IPS-NIHi7 (cell line): ENCODE measurements at regions not wholly inside any gene's neighbourhood (a gene's known extent, or its start where the extent isn't known, plus 50 kb on each side); places are given as distances from the start of the nearest gene placed in this dataset.

Experiments used
- DNase-seq: peaks from one replicate; pipeline ENCODE4 v3.0.0; 2012; ENCODE audit warnings: mixed read lengths; ENCODE audit errors: extremely low spot score

DNA sequence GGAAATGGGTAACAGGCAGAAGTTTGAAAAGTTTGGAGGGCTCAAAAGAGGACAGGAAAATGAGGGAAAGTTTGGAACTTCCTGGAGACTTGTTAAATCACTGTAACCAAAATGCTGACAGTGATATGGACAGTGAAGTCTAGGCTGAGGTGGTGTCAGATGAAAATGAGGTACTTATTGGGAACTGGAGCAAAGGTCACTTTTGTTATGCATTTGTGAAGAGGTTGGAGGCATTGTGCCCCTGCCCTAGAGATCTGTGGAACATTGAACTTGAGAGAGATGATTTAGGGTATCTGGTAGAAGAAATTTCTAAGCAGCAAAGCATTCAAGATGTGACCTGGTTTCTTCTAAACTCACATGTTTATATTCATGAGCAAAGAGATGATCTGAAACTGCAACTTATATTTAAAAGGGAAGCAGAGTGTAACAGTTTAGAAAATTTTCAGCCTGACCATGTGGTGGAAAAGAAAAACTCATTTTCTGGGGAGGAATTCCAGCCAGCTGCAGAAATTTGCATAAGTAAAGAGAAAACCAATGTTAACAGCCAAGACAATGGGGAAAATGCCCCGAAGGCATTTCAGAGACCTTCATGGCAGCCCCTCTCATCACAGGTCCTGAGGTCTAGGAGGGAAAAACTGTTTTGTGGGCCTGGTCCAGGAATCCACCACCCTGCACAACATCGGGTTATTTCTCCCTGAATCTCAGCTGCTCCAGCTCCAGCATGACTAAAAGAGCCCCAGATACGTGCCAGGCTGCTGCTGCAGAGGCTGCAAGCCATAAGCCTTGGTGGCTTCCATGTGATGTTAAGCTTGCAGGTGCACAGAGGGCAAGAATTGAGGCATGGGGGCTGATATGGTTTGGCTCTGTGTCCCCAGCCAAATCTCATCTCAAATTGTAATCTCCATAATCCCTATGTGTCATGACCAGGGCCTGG lies 632.5 kb upstream of the GNPDA2 start:
- DNase-seq: no peak

DNA sequence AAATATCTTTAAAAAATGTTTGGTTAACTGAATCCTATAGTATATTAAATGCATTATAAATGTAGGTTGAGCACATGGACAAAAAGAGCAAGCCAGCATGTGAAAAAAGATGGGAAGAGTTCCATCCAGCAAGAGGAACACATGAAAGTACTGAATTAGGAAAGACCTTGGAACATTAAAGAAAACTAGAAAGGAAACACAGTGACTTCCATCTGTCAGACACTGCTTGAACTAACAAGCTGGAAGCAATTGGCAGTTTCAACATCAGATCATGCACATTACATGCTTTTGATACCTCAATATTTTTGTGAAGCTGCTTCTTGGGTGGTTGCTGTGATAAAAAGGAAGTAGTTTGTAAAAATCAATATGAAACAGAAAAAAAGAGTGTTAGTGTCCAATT lies 626.8 kb upstream of the GNPDA2 start:
- DNase-seq: no peak

DNA sequence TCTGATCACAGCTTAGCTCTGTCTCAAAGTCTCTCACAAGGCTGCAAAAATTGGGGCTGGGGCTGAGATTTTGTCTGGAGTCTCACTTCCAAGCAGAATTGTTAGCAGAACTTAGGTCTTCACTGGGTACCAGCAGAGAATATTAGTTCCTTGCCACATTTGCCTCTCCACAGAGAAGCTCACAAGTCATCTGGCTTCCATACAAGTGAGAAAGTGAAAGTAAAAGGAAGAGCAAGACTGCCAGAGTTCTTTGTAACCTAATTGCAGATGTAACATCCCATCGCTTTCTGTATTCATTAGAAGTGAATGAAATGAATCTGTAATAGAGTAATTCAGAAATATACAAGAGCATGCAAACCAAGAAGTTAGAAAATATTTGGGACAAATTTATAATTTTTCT lies 624.1 kb upstream of the GNPDA2 start:
- DNase-seq: no peak

DNA sequence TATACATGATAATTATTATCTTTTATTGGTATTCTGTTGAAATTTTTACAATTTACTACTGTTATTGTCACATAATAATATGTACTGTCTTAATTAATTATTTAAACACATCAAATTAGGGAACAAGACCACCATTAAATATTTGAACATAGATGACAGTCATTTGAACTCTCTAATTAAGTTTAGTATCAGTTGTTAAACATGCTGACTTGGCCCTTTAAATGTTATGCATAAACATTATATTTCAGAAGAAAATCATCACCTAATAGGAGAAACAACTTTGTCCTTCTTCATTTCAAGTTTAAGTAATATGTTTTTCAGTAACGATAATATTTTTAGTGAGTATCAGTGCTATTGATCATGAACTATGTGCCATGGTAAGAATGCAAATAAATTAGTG lies 623.5 kb upstream of the GNPDA2 start:
- no peak for DNase-seq

DNA sequence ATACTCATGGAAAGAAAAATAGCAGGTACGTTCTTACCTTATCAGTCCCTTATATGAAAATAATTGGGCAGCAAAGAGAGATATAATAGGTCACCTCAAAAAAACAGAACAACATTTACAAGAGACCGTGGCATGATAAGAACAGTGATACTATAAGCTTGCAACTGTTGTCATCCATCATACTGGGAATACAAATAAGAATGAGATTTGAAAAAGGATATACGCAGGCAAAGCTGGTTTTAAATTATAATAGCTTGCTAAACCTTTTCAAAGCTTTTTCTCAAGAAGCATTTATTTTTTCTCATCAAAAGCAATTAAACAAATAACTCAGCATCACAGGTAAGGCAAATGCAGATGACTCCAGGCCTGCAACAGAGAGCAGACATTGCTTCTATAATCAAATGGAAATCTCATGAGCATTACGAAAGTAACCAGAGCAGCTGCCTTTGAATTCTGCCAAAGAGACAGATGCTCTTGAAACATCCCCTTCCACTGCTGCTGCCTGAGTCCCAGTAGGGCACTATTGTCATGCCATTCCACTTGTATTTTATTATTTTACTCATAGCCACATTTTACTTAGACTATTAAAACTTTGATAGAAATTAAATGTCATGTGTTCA lies 620.6 kb upstream of the GNPDA2 start:
- no peak for DNase-seq

DNA sequence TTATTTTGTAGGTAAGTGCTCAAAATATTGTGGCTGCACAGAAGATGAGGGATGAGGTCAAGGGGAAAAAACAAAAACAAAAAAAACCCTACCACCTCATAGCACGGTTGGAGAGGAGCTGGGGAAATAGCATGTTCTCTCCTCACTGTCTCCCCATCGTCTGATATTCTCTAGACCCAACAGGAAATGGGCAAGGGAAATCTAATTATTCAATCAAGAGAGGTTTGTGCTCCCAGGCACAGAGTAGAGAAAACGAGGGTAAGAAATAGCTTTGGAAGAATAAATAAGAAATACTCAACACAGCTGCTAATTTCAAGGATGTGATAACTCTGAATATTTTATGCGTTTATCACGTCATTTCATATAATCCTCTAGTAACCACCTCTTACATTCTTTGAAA lies 619.2 kb upstream of the GNPDA2 start:
- DNase-seq: no peak

DNA sequence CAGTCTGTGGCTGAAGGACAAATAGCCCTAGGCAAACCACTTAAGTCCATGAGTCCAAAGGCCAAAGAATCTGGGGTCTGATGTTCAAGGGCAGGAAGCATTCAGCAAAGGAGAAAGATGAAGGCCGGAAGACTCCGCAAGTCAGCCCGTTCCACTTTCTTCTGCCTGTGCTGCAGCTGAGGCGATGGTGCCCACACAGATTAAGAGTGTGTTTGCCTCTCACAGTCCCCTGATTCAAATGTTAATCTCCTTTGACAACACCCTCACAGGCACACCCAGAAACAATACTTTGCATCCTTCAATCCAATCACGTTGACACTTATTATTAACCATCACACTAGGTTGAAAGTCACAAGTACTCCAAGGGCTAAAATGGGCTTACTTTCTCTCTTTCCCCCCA lies 605.4 kb upstream of the GNPDA2 start:
- no peak for DNase-seq

DNA sequence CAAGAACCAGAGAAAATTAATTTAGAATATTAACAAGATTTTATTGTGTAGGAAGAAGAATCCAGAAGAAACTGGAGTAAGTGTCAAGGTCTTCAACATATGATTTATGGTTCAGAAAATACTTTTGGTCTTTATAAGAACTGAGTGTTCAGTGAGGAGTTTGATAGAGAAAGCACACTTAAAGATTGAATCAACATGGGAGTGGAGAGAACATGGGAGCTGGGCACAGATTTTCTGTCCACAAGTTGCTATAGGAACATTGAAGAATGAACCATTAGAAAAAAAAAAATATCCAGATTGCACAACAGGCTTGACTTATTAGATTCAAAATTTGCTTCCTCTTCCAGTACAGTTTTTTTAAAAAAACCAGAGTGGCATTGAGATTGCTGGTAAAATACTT lies 601.2 kb upstream of the GNPDA2 start:
- DNase-seq: no peak

DNA sequence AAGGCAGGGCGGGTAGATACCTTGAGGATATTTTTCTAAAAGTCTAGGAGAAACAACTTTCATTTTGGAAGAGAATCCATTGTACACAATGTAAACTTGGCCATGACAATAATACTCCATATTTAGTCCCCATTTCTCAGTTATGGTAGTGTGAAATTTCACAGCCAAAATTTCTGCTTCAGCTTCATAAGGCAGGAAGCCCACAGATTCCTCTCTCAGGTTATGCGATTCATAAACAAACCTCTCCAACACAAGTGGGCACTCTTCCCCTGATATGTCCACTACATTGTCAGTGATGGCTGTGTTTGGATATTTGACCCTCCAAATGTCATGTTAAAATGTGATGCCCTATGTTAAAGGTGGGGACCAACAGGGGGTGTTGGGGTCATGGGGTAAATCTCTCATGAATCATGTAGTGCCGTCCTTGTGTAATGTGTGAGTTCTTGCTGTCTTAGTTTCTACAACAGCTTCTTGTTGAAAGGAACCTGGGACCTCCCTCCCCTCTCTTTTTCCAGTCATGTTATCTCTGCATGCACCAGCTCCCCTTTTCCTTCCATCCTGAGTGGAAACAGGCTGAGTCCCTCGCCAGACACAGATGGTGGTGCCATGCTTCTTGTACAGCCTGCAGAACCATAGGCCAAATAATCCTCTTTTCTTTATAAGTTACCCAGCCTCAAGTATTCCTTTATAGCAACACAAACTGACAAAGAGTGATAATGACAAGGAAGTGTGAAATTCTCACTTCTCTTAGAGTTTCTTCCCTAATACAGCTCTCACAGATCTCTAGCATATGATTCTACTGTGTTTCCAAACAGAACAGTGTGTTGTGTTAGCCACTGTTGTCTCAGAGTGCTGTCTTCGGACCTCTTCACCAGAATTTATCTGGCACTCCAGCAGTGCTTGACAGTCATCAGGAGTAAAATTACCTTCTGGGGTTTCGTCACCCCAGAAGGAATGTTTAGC lies 598.4 kb upstream of the GNPDA2 start:
- DNase-seq: no peak

DNA sequence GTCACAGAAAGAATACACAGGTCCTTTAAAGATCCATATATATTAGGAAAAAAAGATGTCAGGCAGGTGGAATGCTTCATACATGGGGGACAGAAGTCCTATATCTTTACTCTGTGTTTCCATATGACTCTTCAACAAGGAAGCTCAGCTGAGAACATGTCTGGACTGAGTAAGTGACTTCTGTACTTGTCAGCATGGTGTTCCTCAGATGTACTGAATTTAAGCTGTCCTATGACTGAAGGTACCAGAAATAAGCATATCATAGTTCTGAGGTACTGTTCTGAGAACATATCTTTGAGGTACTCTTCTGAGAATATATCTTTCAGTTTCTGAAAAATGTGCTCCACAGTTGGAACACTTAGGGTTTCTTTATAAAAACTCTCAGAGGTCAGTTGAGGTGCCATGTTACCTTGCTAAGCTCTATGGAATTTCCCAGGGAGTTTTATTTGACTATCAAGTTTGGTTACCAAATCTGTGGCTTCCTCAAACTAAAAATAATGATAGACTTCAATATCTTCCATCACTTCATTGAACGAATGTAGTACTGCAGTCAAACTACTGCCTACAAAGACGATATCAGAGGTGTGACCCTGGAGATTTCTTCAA lies 597.2 kb upstream of the GNPDA2 start:
- DNase-seq: no peak

DNA sequence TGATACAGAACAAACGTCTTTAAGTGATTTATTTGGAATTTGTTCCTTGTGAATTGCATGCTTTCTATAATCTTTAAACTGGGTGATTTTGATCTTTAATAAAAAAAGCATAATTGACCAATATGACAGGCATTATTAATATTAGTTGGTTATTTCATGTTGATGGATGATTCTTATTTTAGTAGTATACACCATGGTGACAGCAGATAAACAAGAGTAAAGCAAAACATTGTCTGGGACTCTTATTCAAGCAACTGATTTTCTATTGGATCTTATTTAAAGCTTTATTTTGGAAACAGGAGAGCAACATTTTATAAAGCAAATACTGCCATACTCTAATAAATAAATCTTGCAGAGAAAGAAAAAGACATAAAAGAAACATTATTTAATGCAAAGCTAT lies 591.4 kb upstream of the GNPDA2 start:
- DNase-seq: no peak

DNA sequence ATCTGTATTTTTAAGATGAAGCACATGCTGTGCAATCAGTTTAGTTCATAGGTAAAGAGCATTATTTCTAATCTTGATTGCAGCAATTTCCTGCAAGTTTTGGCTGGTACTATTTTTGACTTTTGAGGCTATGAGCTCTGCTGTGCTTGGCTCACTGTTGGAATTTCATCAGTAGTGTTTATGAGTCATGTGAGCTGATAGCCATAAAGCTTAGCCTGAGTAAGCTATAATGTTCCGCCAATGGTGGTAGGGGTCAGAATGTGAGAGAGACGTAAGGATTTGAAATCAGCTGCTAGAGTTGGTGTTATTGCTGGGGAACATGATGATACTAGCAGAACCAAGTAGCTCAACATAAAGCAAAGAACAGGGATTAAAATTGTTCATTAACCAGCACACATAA lies 590.9 kb upstream of the GNPDA2 start:
- DNase-seq: no peak

DNA sequence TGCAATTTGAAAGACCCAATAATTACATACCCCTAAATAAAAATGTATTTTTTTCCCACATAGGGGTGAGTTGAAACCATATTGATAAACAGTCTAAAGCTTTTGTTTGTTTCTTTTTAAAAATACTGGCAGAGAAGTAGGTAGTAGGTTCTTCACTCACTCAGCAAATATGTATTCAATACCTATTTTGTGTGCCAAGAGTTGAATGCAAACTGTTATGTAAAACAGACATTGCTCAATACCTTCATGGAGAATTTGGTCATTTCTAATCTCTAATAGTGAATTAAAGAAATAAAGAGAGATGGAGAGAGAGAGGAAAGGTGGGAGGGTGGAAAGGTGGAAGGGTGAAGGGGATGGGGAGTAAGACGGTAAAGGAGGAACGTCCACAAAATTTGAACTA lies 589.9 kb upstream of the GNPDA2 start:
- DNase-seq: no peak

DNA sequence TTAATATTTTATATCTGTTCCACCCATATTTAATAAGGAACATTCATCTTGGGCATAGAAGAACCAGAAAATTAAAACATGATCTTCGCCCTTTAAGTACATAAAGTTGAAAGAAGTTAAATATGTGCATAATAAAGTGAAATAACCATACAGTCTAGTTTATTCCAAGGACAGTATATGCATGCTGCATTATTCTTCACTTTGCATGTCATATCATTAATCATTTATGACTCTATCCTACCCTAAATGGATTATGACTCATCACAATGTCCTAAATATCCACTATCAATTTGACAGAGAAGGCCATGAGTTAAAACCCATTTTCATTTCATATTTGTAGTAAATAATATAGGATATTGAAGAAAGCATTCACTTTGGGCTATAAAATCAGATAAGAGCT lies 576.5 kb upstream of the GNPDA2 start:
- no peak for DNase-seq

DNA sequence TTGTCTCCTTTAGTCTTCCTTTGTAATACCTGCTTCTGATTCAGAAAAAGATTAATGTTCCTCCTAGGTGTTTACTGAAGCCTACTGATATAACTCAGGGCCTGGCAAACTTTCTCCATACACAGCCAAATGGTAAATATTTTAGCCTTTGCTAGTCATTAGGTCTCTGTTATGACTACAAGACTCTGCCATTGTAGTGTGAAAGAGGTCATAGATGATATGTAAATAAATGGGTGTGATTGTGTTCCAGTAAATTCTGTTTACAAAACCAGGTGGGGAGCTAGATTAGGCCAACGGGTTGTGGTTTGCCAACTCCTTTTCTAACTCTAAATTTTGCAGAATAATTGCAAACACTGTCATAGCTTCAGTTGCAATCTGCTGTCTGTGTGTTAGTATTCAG lies 568.1 kb upstream of the GNPDA2 start:
- no peak for DNase-seq

DNA sequence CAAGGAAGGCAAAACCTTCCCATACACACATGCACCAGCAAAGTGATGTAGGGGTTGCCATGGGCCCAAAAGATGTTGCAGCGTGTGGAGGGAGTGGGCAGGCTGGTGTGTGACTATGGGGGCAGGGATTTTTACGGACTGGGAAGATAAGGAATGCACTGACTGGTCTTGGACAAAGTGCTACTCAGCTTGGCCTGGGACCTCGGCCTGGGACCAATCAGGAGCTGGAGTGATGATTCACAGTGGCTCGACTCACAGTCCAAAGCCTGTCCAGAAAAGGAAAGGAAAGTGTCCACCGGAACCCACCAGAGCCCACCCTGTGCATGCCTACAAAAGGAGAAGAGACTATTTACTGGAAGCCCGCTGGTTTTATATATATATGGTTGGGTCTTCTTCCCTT lies 567.0 kb upstream of the GNPDA2 start:
- no peak for DNase-seq

DNA sequence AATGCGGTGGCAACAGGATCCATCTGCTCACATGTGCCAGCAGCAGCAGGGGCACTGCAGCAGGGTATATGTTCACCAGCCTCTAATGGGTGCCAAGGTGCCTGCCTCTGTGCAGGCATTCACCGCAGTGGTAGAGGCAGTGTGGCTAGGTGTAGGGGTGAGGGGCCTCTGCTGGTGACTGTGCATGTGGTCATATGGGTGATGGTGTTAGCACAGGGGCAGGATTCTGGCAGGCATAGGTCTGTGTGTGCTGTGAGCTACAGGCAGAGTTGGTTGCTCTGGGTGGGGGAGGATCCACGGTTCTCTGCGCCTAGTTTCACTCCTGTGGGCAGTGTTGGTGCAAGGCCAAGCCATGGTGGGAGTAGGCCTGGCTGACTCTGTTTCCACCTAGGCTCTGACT lies 566.5 kb upstream of the GNPDA2 start:
- DNase-seq: no peak

DNA sequence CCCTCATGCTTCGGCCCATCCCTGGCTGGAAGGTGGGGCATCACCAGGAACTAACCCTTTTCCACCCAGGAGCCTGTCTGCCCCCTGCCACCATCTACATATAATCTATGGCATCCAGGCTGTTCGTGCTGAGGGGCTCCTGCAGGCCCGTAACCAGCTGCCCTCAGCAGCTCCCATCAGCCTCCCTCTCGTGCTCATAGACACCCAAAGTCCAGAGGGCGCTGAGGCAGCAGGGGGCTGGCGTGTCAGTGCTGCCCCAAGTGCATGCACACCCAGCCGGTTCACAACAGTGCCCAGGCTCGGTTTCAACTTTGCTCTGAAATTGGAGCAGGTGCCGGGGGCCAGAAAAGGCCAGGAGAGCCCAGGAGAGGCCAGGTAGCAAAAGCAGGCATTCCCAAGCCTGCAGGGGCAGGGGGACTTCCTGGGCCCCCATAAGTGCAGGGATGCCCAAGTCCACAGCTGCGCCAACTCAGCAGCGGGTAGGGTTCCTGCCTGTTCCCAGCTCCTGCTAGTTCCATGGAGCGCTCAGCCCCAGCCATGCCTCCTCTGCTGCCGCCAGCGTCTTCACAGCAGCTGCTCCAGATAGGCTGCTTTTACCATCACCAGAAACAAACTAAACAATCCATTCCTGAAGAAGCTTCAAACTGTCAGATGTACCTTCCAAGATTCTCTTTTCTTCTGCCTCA lies 558.2 kb upstream of the GNPDA2 start:
- no peak for DNase-seq

DNA sequence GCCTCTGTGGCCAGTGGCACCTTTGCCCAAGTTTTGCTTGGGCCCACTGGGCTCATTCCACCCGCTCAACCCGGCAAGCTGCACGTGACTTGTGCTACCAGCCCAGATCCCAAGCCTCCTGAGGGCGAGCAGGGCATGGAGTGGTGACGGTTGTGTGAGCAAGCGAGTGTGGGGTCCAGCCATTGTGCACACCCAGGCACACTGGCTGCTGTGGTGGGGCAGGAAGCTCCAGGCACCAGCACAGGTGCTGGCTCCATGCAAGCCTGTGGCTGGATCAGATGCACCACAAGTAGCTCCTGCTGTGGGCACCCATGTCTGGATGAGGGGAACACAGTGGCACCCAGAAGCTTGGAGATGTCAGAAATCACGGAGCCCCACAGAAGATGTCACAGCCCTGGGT lies 557.0 kb upstream of the GNPDA2 start:
- DNase-seq: no peak

DNA sequence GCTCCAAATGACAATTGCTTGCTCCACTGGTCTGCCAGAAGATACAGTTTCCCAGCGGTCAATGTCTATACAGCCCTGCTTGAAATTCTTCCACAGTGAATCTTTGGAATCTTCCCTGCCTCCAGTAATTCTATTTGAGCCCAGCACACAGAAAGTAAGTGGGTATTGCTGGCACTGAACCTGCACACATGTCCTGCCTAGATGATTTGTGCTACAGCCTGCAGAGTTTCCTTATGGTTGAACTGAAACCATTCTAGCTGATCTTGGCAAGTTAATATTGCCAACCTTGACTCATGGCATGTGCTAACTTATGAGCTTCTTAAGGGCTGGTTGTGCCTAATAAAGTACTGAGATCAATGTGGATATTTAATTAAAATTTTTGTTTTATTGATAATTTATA lies 553.8 kb upstream of the GNPDA2 start:
- no peak for DNase-seq

DNA sequence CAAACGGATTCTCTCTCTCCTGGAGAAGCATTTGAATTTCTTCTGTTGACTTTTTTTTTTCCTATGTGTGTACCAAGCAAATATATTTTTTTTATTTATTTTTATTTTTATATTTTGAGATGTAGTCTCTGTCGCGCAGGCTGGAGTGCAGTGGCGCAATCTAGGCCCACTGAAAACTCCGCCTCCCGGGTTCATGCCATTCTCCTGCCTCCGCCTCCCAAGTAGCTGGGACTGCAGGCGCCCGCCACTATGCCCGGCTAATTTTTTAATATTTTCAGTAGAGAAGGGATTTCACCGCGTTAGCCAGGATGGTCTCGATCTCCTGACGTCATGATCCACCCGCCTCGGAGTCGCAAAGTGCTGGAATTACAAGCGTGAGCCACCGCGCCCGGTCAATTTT lies 549.5 kb upstream of the GNPDA2 start:
- no peak for DNase-seq
